Endodermal cell (in vitro differentiated cells): ENCODE measurements at regions not wholly inside any gene's neighbourhood (a gene's known extent, or its start where the extent isn't known, plus 50 kb on each side); places are given as distances from the start of the nearest gene placed in this dataset.

Source experiments
- DNase-seq: peaks from one replicate; pipeline ENCODE4 v3.0.0-alpha.2; 2017
- H3K27ac ChIP-seq: 2 replicates; pipeline ENCODE4 v1.5.1; 2013; ENCODE audit warnings: mild to moderate bottlenecking, low read depth, low read length, moderate library complexity
- H3K27me3 ChIP-seq: 2 replicates; pipeline ENCODE4 v1.6.1; 2013; ENCODE audit warnings: mild to moderate bottlenecking, low read length, moderate library complexity; ENCODE audit not compliant: insufficient read depth, control insufficient read depth, poor library complexity, severe bottlenecking
- H3K36me3 ChIP-seq: 2 replicates; pipeline ENCODE4 v1.7.0; 2013; ENCODE audit warnings: mild to moderate bottlenecking, low read length, moderate library complexity; ENCODE audit not compliant: control insufficient read depth, insufficient read depth
- H3K4me1 ChIP-seq: one replicate; pipeline ENCODE4 v1.7.0; 2013; ENCODE audit warnings: low read length; ENCODE audit not compliant: control insufficient read depth, insufficient read depth
- H3K4me3 ChIP-seq: 2 replicates; pipeline ENCODE4 v1.5.1; 2013; ENCODE audit warnings: mild to moderate bottlenecking, low read length, moderate library complexity
- H3K9ac ChIP-seq: 2 replicates; pipeline ENCODE4 v1.6.1; 2013; ENCODE audit warnings: mild to moderate bottlenecking, low read length, moderate library complexity; ENCODE audit not compliant: poor library complexity, severe bottlenecking; ENCODE audit errors: extremely low read depth
- H3K9me3 ChIP-seq: 2 replicates; pipeline ENCODE4 v1.6.1; 2013; ENCODE audit warnings: mild to moderate bottlenecking, low read length, moderate library complexity; ENCODE audit not compliant: control insufficient read depth
- H3K27ac Mint-ChIP-seq: 2 replicates; pipeline ENCODE4 v1.8.0; 2020; ENCODE audit warnings: mixed read lengths
- H3K27me3 Mint-ChIP-seq: 2 replicates; pipeline ENCODE4 v1.8.0; 2021; ENCODE audit warnings: mild to moderate bottlenecking, mixed read lengths; ENCODE audit not compliant: insufficient read depth
- H3K36me3 Mint-ChIP-seq: 2 replicates; pipeline ENCODE4 v1.8.0; 2020; ENCODE audit warnings: low read depth, mixed read lengths
- H3K4me1 Mint-ChIP-seq: 2 replicates; pipeline ENCODE4 v1.8.0; 2020; ENCODE audit warnings: mixed read lengths
- H3K4me3 Mint-ChIP-seq: 2 replicates; pipeline ENCODE4 v1.8.0; 2020; ENCODE audit warnings: mild to moderate bottlenecking, moderate library complexity, mixed read lengths
- H3K9me3 Mint-ChIP-seq: 2 replicates; pipeline ENCODE4 v1.8.0; 2020; ENCODE audit warnings: mild to moderate bottlenecking, mixed read lengths
- WGBS, 2 experiments: methylation state at CpG; one replicate each; pipeline versions ENCODE4 v1.1.5 to v1.1.7; 2013; ENCODE audit warnings: missing lambda C conversion rate in 2 of 2, mixed read lengths in 1 of 2; ENCODE audit not compliant: insufficient coverage in 1 of 2, insufficient read length in 1 of 2; 5-methylcytosine and 5-hydroxymethylcytosine counted together
- TF ChIP-seq, protein P1 (sequence below): fragments of 200-600 bp; sonication (generic); conservative IDR thresholded peaks from 2 replicates; pipeline ENCODE4 v1.5.0; 2021; ENCODE audit warnings: antibody characterized with exemption, mild to moderate bottlenecking

DNA sequence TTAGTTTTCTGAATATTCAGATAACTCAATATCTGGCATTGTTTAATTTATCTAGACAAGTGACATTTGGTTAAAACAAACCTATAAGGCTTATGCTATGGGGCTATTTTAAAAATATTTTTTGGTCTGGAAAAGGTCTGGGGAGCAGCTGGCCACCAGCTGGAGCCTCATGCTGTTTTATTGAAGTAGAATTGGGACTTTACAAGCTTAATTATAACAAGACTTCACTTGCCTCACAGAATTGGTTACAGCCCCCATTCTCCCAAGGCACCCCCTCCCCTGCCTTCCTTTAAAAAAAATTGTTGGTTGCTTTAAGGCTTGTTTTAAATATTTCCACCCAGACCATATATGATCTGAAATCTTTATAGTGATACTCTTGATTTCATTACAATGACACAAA is 453.9 kb downstream of the ADAMTS20 start:
- Mint-ChIP-seq H3K4me3 (no peak overlapping the region), H3K4me1 (peaks cover 5% of the 10 kb centered on the region), H3K27me3 (no peaks in the 10 kb centered on the region), H3K9me3 (no peaks in the 10 kb centered on the region), H3K36me3 (no peaks in the 10 kb centered on the region), H3K27ac (no peak overlapping the region)
- peaks cover 3% of the 10 kb centered on the region for H3K4me1 ChIP-seq
- H3K9ac ChIP-seq, result no peak overlapping the region
- no peaks in the 10 kb centered on the region for H3K36me3 ChIP-seq
- no peaks in the 10 kb centered on the region for H3K27me3 ChIP-seq
- DNase-seq, result no peak
- H3K9me3 ChIP-seq, result no peaks in the 10 kb centered on the region
- no peak overlapping the region for H3K27ac ChIP-seq
- H3K4me3 ChIP-seq, result no peak overlapping the region
- TF ChIP-seq, protein P1, sequence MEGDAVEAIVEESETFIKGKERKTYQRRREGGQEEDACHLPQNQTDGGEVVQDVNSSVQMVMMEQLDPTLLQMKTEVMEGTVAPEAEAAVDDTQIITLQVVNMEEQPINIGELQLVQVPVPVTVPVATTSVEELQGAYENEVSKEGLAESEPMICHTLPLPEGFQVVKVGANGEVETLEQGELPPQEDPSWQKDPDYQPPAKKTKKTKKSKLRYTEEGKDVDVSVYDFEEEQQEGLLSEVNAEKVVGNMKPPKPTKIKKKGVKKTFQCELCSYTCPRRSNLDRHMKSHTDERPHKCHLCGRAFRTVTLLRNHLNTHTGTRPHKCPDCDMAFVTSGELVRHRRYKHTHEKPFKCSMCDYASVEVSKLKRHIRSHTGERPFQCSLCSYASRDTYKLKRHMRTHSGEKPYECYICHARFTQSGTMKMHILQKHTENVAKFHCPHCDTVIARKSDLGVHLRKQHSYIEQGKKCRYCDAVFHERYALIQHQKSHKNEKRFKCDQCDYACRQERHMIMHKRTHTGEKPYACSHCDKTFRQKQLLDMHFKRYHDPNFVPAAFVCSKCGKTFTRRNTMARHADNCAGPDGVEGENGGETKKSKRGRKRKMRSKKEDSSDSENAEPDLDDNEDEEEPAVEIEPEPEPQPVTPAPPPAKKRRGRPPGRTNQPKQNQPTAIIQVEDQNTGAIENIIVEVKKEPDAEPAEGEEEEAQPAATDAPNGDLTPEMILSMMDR, result no peak

DNA sequence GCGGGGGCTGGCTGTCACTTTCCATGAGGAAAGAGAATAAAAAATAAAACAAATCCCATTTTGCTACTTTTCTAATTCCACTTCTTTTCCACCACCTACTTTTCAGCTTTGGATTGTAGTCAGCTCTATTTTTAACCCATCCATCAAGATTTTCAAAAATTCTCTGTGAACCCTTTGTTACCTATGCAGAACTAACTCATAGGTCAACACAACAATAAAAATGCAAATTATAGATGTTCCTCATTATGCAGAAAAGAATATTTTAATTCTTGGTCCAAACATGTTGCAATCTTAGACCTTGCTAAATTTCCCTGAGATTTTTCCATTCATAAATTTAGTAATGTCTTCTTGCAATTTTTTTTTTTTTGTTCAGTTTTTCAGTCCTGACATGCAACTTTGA is 454.5 kb downstream of the ADAMTS20 start:
- no peak overlapping the region for H3K27ac Mint-ChIP-seq
- TF ChIP-seq, protein P1, result no peak
- Histone ChIP-seq H3K27ac (no peak overlapping the region), H3K4me1 (peaks cover 3% of the 10 kb centered on the region), H3K9ac (no peak overlapping the region), H3K4me3 (no peak overlapping the region), H3K36me3 (no peaks in the 10 kb centered on the region), H3K9me3 (no peaks in the 10 kb centered on the region), H3K27me3 (no peaks in the 10 kb centered on the region)
- WGBS, 2 experiments, result 92 to 95% methylated on average over 1 of the region's 1 CpG
- no peaks in the 10 kb centered on the region for H3K36me3 Mint-ChIP-seq
- H3K9me3 Mint-ChIP-seq, result no peaks in the 10 kb centered on the region
- peaks cover 5% of the 10 kb centered on the region for H3K4me1 Mint-ChIP-seq
- no peak for DNase-seq
- H3K27me3 Mint-ChIP-seq, result no peaks in the 10 kb centered on the region
- H3K4me3 Mint-ChIP-seq, result no peak overlapping the region

DNA sequence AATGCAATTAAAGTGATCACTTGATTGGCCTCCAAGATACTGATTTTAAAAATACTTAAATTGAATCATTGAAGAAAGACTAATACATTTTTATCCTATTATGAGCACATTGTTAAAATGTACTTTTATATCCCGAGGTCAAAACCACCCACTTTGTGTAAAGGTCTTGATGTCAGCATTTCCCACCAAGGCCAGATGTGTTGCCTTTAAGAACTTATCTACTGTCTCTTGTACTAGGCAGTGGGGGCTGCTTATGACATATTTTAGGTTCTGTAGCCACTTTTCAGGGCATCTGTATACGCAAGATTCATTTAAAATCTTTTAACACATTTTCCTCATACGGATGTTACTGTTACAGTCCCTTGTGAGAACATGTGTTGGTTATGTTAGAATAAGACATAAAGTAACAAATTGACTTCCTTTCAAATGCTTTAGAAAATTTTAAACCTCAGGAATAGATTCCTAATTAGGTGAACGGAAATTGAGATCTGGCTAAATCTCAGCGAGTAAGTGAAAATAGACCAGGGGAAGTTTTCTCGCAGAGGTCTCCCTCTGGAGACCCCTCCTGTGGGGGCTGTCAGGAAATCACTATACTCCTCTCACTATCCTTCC is 456.2 kb downstream of the ADAMTS20 start:
- Mint-ChIP-seq H3K4me1 (peaks cover 5% of the 10 kb centered on the region), H3K27ac (no peak overlapping the region), H3K27me3 (no peaks in the 10 kb centered on the region), H3K4me3 (no peak overlapping the region), H3K9me3 (no peaks in the 10 kb centered on the region), H3K36me3 (no peaks in the 10 kb centered on the region)
- Histone ChIP-seq H3K27ac (no peak overlapping the region), H3K27me3 (no peaks in the 10 kb centered on the region), H3K4me3 (no peak overlapping the region), H3K4me1 (peaks cover 3% of the 10 kb centered on the region), H3K36me3 (no peaks in the 10 kb centered on the region), H3K9me3 (no peaks in the 10 kb centered on the region), H3K9ac (no peak overlapping the region)
- WGBS, 2 experiments, result 91 to 100% methylated on average over 1 to 4 of the region's 6 CpGs
- TF ChIP-seq, protein P1, result no peak
- DNase-seq, result no peak
